Stomach (tissue), 8 donors: ENCODE measurements at regions not wholly inside any gene's neighbourhood (a gene's known extent, or its start where the extent isn't known, plus 50 kb on each side); places are given as distances from the start of the nearest gene placed in this dataset.
"Not testable (repeated sequence)": the region's sequence is repeated elsewhere in the genome, so short reads cannot be mapped to it uniquely, and the experiment has no call there.

Experiments
- DNase-seq, 2 donors: peaks; one replicate each; pipeline versions ENCODE4 v3.0.0 to v3.0.0-alpha.2; 2013 to 2019
- H3K27ac ChIP-seq, 5 donors: fragments of 200-600 bp in 4 of 5; sonication (generic) in 4 of 5; one replicate each; pipeline ENCODE4 v1.5.1; 2013 to 2019; ENCODE audit warnings: mild to moderate bottlenecking in 1 of 5, moderate library complexity in 1 of 5
- H3K27me3 ChIP-seq, 3 donors: fragments of 200-600 bp; sonication (generic); one replicate each; pipeline ENCODE4 v1.5.1; 2017 to 2019; ENCODE audit warnings: mixed run types in 1 of 3
- H3K36me3 ChIP-seq, 4 donors: fragments of 200-600 bp; sonication (generic); 1 replicate in 3 of 4; 2 replicates in 1 of 4; pipeline ENCODE4 v1.5.1; 2016 to 2019
- H3K4me1 ChIP-seq, 4 donors: fragments of 200-600 bp; sonication (generic); one replicate each; pipeline ENCODE4 v1.5.1; 2016 to 2019
- H3K4me3 ChIP-seq, 4 donors: fragments of 200-600 bp; sonication (generic) in 3 of 4; one replicate each; pipeline ENCODE4 v1.5.1; 2016 to 2019; ENCODE audit warnings: mild to moderate bottlenecking in 1 of 4
- H3K9me3 ChIP-seq, 4 donors: fragments of 200-600 bp; sonication (generic); one replicate each; pipeline ENCODE4 v1.5.1; 2016 to 2019
- EP300 ChIP-seq: sonication (generic); formaldehyde crosslinking; IDR thresholded peaks from one replicate; pipeline ENCODE4 v1.6.1; 2017; ENCODE audit warnings: antibody characterized with exemption
- POLR2A ChIP-seq, 4 donors: fragments of 450-650 bp; IDR thresholded peaks; one replicate each; pipeline ENCODE4 v1.6.1; 2016; ENCODE audit warnings: antibody characterized with exemption in 4 of 4, control low read depth in 2 of 4, mild to moderate bottlenecking in 1 of 4, moderate library complexity in 1 of 4
- POLR2AphosphoS5 ChIP-seq, 3 donors: sonication (generic); formaldehyde crosslinking; IDR thresholded peaks; one replicate each; pipeline ENCODE4 v1.6.1; 2016; ENCODE audit warnings: antibody characterized with exemption in 3 of 3
- WGBS, 5 donors: extraction: QIAGEN DNeasy Blood & Tissue Kit in 3 of 5; methylation state at CpG; one replicate each; pipeline versions ENCODE4 v1.1.5 to v1.1.7; 2013 to 2018; 5-methylcytosine and 5-hydroxymethylcytosine counted together
- intact Hi-C: fragments of 100-400 bp; cut with DNase I; formaldehyde crosslinking; loops from one replicate; pipeline ENCODE4 v1.15.1; 2023; ENCODE audit warnings: low total_unique reads
- TF ChIP-seq, protein P1 (sequence below), 7 experiments: fragments of 450-650 bp in 4 of 7; fragments of 200-600 bp in 3 of 7; sonication (generic) in 3 of 7; IDR thresholded peaks; one replicate each; pipeline ENCODE4 v1.5.1; 2016 to 2019; ENCODE audit warnings: antibody characterized with exemption in 7 of 7, control low read depth in 2 of 7, mild to moderate bottlenecking in 1 of 7
- donor health status: healthy with polysubstance abuse.
- donor health status: Bipolar disorder and iron deficiency.
- donor health status: healthy.

DNA sequence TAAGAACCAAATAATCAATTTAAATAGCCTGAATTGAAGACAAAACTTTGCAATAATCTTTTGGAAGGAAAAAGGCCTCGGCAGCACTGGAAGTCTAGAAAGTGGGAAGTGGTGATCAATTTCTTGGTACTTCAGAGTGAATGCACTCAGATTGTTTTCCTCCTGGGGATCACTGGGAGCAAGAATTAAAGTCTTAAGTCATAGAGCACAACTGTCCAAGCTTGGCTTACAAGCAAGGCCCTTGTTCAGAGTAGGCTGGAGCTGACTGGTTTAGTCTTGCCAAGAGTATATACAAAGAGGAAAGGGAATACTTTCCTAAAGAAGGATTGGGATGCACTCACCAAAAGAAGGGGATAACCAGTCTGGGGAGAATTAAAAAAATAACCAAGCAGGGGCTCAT lies 637.1 kb downstream of the CCSER2 start:
- intact Hi-C loops = no loop called here
- TF ChIP-seq, protein P1, sequence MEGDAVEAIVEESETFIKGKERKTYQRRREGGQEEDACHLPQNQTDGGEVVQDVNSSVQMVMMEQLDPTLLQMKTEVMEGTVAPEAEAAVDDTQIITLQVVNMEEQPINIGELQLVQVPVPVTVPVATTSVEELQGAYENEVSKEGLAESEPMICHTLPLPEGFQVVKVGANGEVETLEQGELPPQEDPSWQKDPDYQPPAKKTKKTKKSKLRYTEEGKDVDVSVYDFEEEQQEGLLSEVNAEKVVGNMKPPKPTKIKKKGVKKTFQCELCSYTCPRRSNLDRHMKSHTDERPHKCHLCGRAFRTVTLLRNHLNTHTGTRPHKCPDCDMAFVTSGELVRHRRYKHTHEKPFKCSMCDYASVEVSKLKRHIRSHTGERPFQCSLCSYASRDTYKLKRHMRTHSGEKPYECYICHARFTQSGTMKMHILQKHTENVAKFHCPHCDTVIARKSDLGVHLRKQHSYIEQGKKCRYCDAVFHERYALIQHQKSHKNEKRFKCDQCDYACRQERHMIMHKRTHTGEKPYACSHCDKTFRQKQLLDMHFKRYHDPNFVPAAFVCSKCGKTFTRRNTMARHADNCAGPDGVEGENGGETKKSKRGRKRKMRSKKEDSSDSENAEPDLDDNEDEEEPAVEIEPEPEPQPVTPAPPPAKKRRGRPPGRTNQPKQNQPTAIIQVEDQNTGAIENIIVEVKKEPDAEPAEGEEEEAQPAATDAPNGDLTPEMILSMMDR (IDR thresholded peaks at IDR 0.05) = no peak
- TF ChIP-seq POLR2AphosphoS5 (IDR thresholded peaks at IDR 0.05) = no peak
- no peak for TF ChIP-seq POLR2A (IDR thresholded peaks at IDR 0.05)
- TF ChIP-seq EP300 = no peak
- no peaks in the 10 kb centered on the region for H3K9me3 ChIP-seq
- no peak overlapping the region for H3K4me3 ChIP-seq
- 74 to 84% (median 80%) methylated on average over 1 of the region's 1 CpG for WGBS, 5 donors
- H3K27ac ChIP-seq = no peak overlapping the region
- DNase-seq = peak in 1 of 2 donors; percentile 45
- no peaks in the 10 kb centered on the region for H3K36me3 ChIP-seq
- H3K4me1 ChIP-seq = no peaks in the 10 kb centered on the region
- H3K27me3 ChIP-seq = no peaks in the 10 kb centered on the region

DNA sequence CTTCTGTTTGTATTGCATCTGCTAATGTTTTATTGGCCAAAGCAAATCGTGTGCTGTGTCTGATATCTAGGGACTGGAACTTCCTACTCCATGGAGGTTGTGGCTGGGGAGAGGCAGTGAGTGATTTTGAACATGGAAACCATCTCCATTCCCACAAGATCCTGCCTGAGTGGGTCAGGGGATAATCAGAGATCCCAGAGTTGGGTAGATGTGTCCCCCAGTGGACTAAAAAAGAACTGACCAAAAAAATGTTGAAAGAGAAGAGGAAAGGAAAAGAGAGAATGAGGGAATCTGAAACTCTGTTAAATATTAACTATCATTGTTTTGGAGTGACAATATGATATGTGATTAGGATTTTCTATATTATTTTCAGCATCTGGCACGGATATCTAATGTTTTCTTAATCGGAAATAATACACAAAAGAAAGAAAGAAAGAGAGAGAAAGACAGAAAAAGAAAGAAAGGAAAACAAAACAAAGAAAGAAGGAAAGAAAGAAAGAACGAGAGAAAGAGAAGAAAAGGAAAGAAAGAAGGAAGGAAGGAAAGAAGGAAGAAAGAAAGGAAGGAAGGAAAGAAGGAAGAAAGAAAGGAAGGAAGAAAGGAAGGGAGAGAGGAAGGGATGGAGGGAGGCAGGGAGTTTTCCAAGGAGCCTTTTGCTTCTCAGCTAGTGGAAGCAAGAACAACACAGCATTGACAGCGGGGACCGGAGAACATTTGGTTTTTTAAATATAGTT lies 638.5 kb downstream of the CCSER2 start:
- DNase-seq = no peak
- WGBS, 5 donors = 50 to 60% (median 55%) methylated on average over 6 of the region's 6 CpGs

DNA sequence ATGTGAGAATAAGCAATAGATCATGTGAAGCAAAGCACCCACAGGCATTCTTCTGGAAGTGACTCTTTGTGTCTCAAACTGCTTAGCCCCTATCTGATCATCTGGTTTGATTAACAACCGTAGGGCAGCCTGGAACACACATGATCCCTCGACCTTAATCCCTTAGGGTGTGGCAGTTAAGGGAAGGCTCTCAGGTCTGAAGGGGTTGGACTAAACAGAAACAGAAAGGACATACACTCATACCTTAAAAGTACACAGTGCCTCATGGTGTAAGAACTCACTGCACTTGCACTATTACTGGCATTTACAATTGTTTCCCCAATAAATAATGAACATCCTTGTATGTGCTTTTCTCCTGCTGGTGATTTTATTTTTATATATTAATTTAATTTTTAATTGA lies 640.9 kb downstream of the CCSER2 start:
- WGBS, 5 donors = 21 to 35% (median 24%) methylated on average over 2 of the region's 2 CpGs
- intact Hi-C loops, H3K4me1 ChIP-seq, H3K27me3 ChIP-seq, H3K9me3 ChIP-seq, H3K36me3 ChIP-seq, H3K27ac ChIP-seq, DNase-seq, H3K4me3 ChIP-seq: not testable (repeated sequence)

More for the DNA sequence above, 638.5 kb downstream of the CCSER2 start:
- H3K4me1 ChIP-seq = no peaks in the 10 kb centered on the region
- peaks cover 0 to 1% (median 0%) of the 10 kb centered on the region in 4 donors for H3K9me3 ChIP-seq
- no peak for TF ChIP-seq EP300
- no peak for TF ChIP-seq POLR2AphosphoS5 (IDR thresholded peaks at IDR 0.05)
- TF ChIP-seq, protein P1 (IDR thresholded peaks at IDR 0.05) = no peak
- no peak for TF ChIP-seq POLR2A (IDR thresholded peaks at IDR 0.05)
- H3K36me3 ChIP-seq = no peaks in the 10 kb centered on the region
- no peak overlapping the region for H3K4me3 ChIP-seq
- intact Hi-C loops = no loop called here
- H3K27ac ChIP-seq = no peak overlapping the region
- H3K27me3 ChIP-seq = no peaks in the 10 kb centered on the region

DNA sequence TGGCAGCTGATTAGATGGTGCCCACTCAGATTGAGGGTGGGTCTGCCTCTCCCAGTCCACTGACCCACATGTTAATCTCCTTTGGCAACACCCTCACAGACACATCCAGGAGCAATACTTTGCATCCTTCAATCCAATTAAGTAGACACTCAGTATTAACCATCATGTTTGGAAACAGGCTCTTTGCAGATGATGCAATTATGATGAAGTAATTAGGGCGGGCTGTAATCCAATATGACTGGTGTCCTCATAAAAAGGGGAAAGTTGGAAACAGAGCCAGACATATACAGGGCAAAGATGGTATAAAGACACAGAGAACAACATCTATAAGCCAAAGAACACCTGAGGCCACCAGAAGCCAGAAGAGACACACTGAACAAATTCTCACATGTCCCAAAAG lies 658.6 kb downstream of the CCSER2 start:
- WGBS, 5 donors = 60 to 85% (median 70%) methylated on average over 1 of the region's 1 CpG
- Histone ChIP-seq H3K9me3 (no peaks in the 10 kb centered on the region), H3K36me3 (no peaks in the 10 kb centered on the region), H3K27ac (no peak overlapping the region), H3K4me1 (no peaks in the 10 kb centered on the region), H3K4me3 (no peak overlapping the region), H3K27me3 (no peaks in the 10 kb centered on the region)
- TF ChIP-seq, protein P1 (IDR thresholded peaks at IDR 0.05) = no peak
- TF ChIP-seq EP300 = no peak
- TF ChIP-seq POLR2A (IDR thresholded peaks at IDR 0.05) = no peak
- TF ChIP-seq POLR2AphosphoS5 (IDR thresholded peaks at IDR 0.05) = no peak
- DNase-seq = no peak
- intact Hi-C loops = no loop called here

DNA sequence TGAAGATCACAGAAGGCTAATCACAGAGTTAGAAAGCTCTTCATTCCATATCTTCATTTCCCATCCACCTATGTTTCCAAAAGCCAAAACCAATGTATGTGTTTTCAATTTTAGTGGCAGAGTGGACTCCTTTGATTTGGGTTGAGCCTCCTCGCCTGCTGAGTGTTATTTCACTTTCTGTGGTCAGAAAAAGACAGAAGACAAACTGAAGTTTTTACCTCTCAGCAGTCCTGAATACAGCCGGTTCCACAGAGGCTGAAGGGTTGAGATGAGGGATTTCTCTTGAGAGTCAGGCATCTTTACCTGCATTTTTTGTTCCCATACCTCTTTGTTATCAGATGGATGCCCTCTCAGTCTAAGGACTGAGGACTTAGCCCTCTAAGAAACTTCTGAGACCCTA lies 659.6 kb downstream of the CCSER2 start:
- no peak overlapping the region for H3K4me3 ChIP-seq
- H3K27me3 ChIP-seq = no peaks in the 10 kb centered on the region
- intact Hi-C loops = no loop called here
- H3K4me1 ChIP-seq = no peaks in the 10 kb centered on the region
- TF ChIP-seq POLR2A (IDR thresholded peaks at IDR 0.05) (no peak), EP300 (no peak), POLR2AphosphoS5 (IDR thresholded peaks at IDR 0.05) (no peak)
- TF ChIP-seq, protein P1 (IDR thresholded peaks at IDR 0.05) = no peak
- no peak overlapping the region for H3K27ac ChIP-seq
- 57 to 75% (median 69%) methylated on average over 2 of the region's 2 CpGs for WGBS, 5 donors
- H3K36me3 ChIP-seq = no peaks in the 10 kb centered on the region
- H3K9me3 ChIP-seq = no peaks in the 10 kb centered on the region
- no peak for DNase-seq
